GM10248 (cell line): ENCODE measurements at regions not wholly inside any gene's neighbourhood (a gene's known extent, or its start where the extent isn't known, plus 50 kb on each side); places are given as distances from the start of the nearest gene placed in this dataset.
A peak's percentile ranks its signal among the peaks of the same experiment; 100 is the strongest.
"Not testable (repeated sequence)": the region's sequence is repeated elsewhere in the genome, so short reads cannot be mapped to it uniquely, and the experiment has no call there.

Experiments used
- CTCF ChIA-PET: fragments of 300-600 bp; sonication (Branson Sonifier 250); formaldehyde crosslinking; extraction: SDS; loops from one replicate; lab custom pipeline; 2021; ENCODE audit warnings: antibody characterized with exemption; lab: Yijun Ruan, JAX
- POLR2A ChIA-PET: fragments of 350-650 bp; sonication (Branson Sonifier 250); formaldehyde crosslinking; extraction: SDS; loops from one replicate; lab custom pipeline; 2020; ENCODE audit warnings: antibody characterized with exemption; lab: Yijun Ruan, JAX
- DNase-seq: peaks from one replicate; pipeline ENCODE4 v3.0.0; 2012; ENCODE audit errors: extremely low spot score
- TF ChIP-seq, protein P1 (sequence below): IDR thresholded peaks from 2 replicates; pipeline ENCODE4 v1.5.1; 2012; ENCODE audit warnings: mild to moderate bottlenecking, low read depth; ENCODE audit errors: extremely low read depth, missing control alignments, control extremely low read depth

GRCh38 chr12:59486827-59487226, 109.0 kb upstream of the SLC16A7 start:
- POLR2A ChIA-PET: no interaction called here
- CTCF ChIA-PET: no interaction called here
- DNase-seq: no peak
- TF ChIP-seq, protein P1, sequence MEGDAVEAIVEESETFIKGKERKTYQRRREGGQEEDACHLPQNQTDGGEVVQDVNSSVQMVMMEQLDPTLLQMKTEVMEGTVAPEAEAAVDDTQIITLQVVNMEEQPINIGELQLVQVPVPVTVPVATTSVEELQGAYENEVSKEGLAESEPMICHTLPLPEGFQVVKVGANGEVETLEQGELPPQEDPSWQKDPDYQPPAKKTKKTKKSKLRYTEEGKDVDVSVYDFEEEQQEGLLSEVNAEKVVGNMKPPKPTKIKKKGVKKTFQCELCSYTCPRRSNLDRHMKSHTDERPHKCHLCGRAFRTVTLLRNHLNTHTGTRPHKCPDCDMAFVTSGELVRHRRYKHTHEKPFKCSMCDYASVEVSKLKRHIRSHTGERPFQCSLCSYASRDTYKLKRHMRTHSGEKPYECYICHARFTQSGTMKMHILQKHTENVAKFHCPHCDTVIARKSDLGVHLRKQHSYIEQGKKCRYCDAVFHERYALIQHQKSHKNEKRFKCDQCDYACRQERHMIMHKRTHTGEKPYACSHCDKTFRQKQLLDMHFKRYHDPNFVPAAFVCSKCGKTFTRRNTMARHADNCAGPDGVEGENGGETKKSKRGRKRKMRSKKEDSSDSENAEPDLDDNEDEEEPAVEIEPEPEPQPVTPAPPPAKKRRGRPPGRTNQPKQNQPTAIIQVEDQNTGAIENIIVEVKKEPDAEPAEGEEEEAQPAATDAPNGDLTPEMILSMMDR: no peak

DNA sequence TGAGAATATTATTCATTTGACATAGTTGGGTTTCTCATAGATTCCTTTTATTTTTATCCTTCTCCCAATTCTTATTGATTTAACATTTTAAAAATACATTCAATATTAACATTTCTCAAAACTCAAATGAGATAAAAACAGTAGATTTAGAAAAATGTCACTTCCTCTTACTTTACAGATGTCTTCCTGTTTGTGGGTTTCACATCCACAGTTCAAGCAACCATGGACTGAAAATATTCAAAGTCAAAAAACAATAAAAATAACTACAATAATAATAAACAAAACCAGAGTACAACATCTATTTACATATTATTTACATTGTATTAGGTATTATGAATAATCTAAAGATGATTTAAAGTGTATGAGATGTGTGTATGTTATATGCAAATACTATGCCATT, 111.3 kb upstream of the SLC16A7 start:
- TF ChIP-seq, protein P1: no peak
- peak; percentile 2 for DNase-seq
- ChIA-PET POLR2A (no interaction called here), CTCF (no interaction called here)

DNA sequence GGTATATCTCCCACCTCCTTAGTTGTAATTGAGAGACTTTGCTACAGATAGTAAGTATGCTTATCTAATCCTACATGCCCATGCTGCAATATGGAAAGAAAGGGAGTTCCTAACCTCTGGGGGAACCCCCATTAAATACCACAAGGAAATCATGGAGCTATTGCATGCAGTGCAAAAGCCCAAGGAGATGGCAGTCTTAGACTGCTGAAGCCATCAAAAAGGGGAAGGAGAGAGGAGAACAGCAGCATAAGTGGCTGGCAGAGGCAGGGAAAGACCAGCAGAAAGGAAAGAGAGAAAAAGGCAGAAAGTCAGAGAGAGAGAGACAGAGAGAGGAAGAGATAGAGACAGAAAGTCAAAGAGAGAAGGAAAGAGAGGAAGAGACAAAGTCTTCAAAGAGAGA, 121.6 kb upstream of the SLC16A7 start:
- POLR2A ChIA-PET, CTCF ChIA-PET, DNase-seq: not testable (repeated sequence)

DNA sequence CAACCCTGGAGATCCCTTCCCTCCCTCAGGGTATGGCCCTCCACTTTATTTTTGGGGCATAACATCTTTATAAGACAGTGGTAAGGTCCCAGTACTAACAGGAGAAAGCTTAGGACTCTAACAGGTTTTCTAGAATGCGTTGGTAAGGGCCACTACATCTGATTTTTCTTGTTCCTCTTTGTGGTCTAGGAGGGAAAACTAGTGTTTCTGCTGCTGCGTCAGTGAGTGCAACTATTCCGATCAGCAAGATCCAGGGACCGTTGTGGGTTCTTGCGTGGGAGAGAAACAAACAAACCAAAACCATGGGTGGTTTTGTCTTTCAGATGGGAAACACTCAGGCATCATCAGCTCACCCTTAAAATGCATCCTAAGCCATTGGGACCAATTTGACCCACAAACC, 123.6 kb upstream of the SLC16A7 start:
- POLR2A ChIA-PET: no interaction called here
- CTCF ChIA-PET: interaction anchor here (1.4 kb wide), 1 partner anchor 26 kb away, joined by 3 read pairs; no protein-coding TSS in a partner anchor
- peak; percentile 2 for DNase-seq
- TF ChIP-seq, protein P1: no peak

DNA sequence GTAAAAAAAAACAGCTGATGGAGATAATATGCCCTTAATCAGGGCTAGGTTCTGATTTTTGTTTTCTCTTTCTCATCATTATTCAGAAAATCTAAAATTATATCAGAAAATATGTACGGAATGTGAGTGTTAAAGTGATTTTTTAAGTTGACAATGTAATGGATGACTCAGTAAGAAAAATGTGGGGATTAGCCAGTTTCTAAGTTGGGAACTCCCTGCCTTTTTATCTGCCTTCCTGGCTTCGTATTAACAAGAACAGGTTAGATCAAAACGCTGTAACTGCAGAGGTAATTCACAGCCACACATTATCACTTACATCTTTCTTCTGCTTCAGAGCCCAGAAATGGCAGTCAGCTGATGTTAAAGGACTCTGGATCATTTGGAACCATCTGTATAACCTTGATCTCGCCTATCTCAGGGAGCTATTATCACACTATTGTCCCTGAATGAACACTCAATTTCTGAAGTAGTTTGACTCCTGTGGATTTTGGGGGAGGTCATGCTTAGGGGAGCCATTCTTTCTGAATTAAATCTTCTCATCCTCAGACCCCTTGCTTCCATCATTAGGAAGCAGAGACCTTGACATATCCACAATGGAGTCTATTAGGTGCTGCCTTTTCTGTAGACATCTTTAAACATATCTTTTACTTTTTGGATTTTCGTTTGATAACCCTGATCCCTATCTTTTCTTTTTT, 135.7 kb upstream of the SLC16A7 start:
- ChIA-PET POLR2A (no interaction called here), CTCF (interaction anchor here (1.4 kb wide), 1 partner anchor 15 kb away, joined by 4 read pairs; no protein-coding TSS in a partner anchor)
- no peak for DNase-seq
- TF ChIP-seq, protein P1: no peak

DNA sequence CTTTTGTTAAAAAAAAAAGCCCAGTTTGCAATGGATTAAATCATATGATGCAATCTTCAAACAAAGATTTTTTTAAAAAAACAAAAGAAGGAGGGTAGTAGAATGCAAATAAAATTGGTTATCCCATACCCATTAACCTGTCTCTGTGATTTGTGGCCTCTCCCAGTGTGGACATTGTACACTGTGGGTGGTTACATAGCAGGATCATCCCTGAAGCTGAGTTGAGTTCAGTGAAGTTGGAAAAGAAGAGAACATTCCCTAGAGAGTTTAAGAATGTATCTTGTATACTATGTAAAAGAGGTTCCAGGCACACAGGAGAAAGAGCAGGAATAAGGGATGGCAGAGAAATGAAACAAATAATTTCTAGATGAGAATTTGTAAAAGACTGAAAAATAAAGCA, 142.4 kb upstream of the SLC16A7 start:
- TF ChIP-seq, protein P1: no peak
- ChIA-PET POLR2A (no interaction called here), CTCF (interaction anchor here (1.4 kb wide), 1 partner anchor 21 kb away, joined by 3 read pairs; no protein-coding TSS in a partner anchor)
- DNase-seq: no peak

- no peak for DNase-seq
- ChIA-PET CTCF (no interaction called here), POLR2A (no interaction called here)
- TF ChIP-seq, protein P1: no peak
Measured at GRCh38 chr12:59452746-59453145, 143.1 kb upstream of the SLC16A7 start.
